MM.1S (cell line): ENCODE measurements at regions not wholly inside any gene's neighbourhood (a gene's known extent, or its start where the extent isn't known, plus 50 kb on each side); places are given as distances from the start of the nearest gene placed in this dataset.

Experiments used
- CTCF ChIP-seq: fragments of 300-600 bp; sonication (generic); IDR thresholded peaks from 2 replicates; pipeline ENCODE4 v1.5.1; 2016; ENCODE audit warnings: antibody characterized with exemption, low read length, mixed read lengths
- EZH2phosphoT487 ChIP-seq: fragments of 300-600 bp; sonication (generic); IDR thresholded peaks from 2 replicates; pipeline ENCODE4 v1.6.1; 2018; ENCODE audit warnings: antibody characterized with exemption, low read length

- no peak for TF ChIP-seq EZH2phosphoT487
- peak; percentile 19 for TF ChIP-seq CTCF
Measured at GRCh38 chr12:46071335-46071734, 81.0 kb upstream of the SCAF11 start.
